Esophagus muscularis mucosa (tissue), 4 donors: ENCODE measurements at regions not wholly inside any gene's neighbourhood (a gene's known extent, or its start where the extent isn't known, plus 50 kb on each side); places are given as distances from the start of the nearest gene placed in this dataset.

Experiments
- DNase-seq: peaks from one replicate; pipeline ENCODE4 v3.0.0-alpha.2; 2017; ENCODE audit errors: extremely low spot score
- H3K27ac ChIP-seq, 4 donors: fragments of 200-600 bp; sonication (generic); replicated peaks in 1 of 4; 1 replicate in 3 of 4; 2 replicates in 1 of 4; pipeline ENCODE4 v1.5.1; 2016 to 2019; ENCODE audit warnings: mild to moderate bottlenecking in 1 of 4
- H3K27me3 ChIP-seq, 4 donors: fragments of 200-600 bp; sonication (generic); one replicate each; pipeline versions ENCODE4 v1.5.1 to v1.6.0; 2016 to 2019
- H3K36me3 ChIP-seq, 4 donors: fragments of 200-600 bp; sonication (generic); one replicate each; pipeline ENCODE4 v1.5.1; 2016 to 2019
- H3K4me1 ChIP-seq, 4 donors: fragments of 200-600 bp; sonication (generic); one replicate each; pipeline ENCODE4 v1.5.1; 2016 to 2019
- H3K4me3 ChIP-seq, 4 donors: fragments of 200-600 bp; sonication (generic); 1 replicate in 2 of 4; 2 replicates in 2 of 4; pipeline ENCODE4 v1.5.1; 2016 to 2019; ENCODE audit warnings: mild to moderate bottlenecking in 4 of 4, moderate library complexity in 1 of 4
- H3K9me3 ChIP-seq, 4 donors: fragments of 200-600 bp; sonication (generic); 1 replicate in 3 of 4; 2 replicates in 1 of 4; pipeline ENCODE4 v1.5.1; 2016 to 2019
- CTCF ChIP-seq, 3 experiments: fragments of 200-600 bp in 2 of 3; fragments of 450-650 bp in 1 of 3; sonication (generic) in 2 of 3; IDR thresholded peaks; one replicate each; pipeline ENCODE4 v1.5.1; 2017 to 2019; ENCODE audit warnings: antibody characterized with exemption in 3 of 3, mild to moderate bottlenecking in 2 of 3, moderate library complexity in 1 of 3
- EP300 ChIP-seq: sonication (generic); formaldehyde crosslinking; IDR thresholded peaks from one replicate; pipeline ENCODE4 v1.6.1; 2017; ENCODE audit warnings: antibody characterized with exemption
- POLR2A ChIP-seq: fragments of 450-650 bp; IDR thresholded peaks from one replicate; pipeline ENCODE4 v1.6.1; 2017; ENCODE audit warnings: antibody characterized with exemption, moderate library complexity, mild to moderate bottlenecking, low read depth
- POLR2AphosphoS5 ChIP-seq, 2 donors: sonication (generic); formaldehyde crosslinking; IDR thresholded peaks; one replicate each; pipeline ENCODE4 v1.6.1; 2017; ENCODE audit warnings: antibody characterized with exemption in 2 of 2
- WGBS: methylation state at CpG from one replicate; pipeline ENCODE4 v1.1.5; 2018; 5-methylcytosine and 5-hydroxymethylcytosine counted together
- intact Hi-C: fragments of 100-400 bp; cut with DNase I; formaldehyde crosslinking; loops from one replicate; pipeline ENCODE4 v1.15.1; 2023

GRCh38 chr2:145076085-145076484 is 556.2 kb upstream of the ZEB2 start:
- WGBS = 95% methylated on average over 1 of the region's 1 CpG

GRCh38 chr2:145075454-145076062 is 555.6 kb upstream of the ZEB2 start:
- no peak for DNase-seq
- TF ChIP-seq EP300 = no peak
- TF ChIP-seq POLR2A = no peak
- no peak for TF ChIP-seq CTCF (IDR thresholded peaks at IDR 0.05)
- TF ChIP-seq POLR2AphosphoS5 (IDR thresholded peaks at IDR 0.05) = no peak
- no peaks in the 10 kb centered on the region for H3K36me3 ChIP-seq
- H3K4me1 ChIP-seq = no peaks in the 10 kb centered on the region
- H3K27ac ChIP-seq = no peak overlapping the region
- no peaks in the 10 kb centered on the region for H3K27me3 ChIP-seq
- H3K4me3 ChIP-seq = no peak overlapping the region
- no peaks in the 10 kb centered on the region for H3K9me3 ChIP-seq
- intact Hi-C loops = no loop called here
- WGBS = 85% methylated on average over 1 of the region's 1 CpG

More at GRCh38 chr2:145076085-145076484, 556.2 kb upstream of the ZEB2 start:
- TF ChIP-seq POLR2A (no peak), EP300 (no peak), POLR2AphosphoS5 (IDR thresholded peaks at IDR 0.05) (no peak), CTCF (IDR thresholded peaks at IDR 0.05) (no peak)
- Histone ChIP-seq H3K27ac (no peak overlapping the region), H3K36me3 (no peaks in the 10 kb centered on the region), H3K4me1 (no peaks in the 10 kb centered on the region), H3K9me3 (no peaks in the 10 kb centered on the region), H3K27me3 (no peaks in the 10 kb centered on the region), H3K4me3 (no peak overlapping the region)
- intact Hi-C loops = no loop called here
- DNase-seq = no peak

- TF ChIP-seq POLR2AphosphoS5 (IDR thresholded peaks at IDR 0.05) = no peak
- TF ChIP-seq POLR2A = no peak
- TF ChIP-seq EP300 = no peak
- no peak for TF ChIP-seq CTCF (IDR thresholded peaks at IDR 0.05)
- intact Hi-C loops = no loop called here
- peaks cover 0 to 11% (median under 1%) of the 10 kb centered on the region in 4 donors for H3K4me1 ChIP-seq
- no peak for DNase-seq
- no peaks in the 10 kb centered on the region for H3K36me3 ChIP-seq
- H3K27ac ChIP-seq = no peak overlapping the region
- no peaks in the 10 kb centered on the region for H3K9me3 ChIP-seq
- no peak overlapping the region for H3K4me3 ChIP-seq
- H3K27me3 ChIP-seq = no peaks in the 10 kb centered on the region
These were observed 550.8 kb upstream of the ZEB2 start for GRCh38 chr2:145070703-145071102.

- Histone ChIP-seq H3K27ac (no peak overlapping the region), H3K9me3 (no peaks in the 10 kb centered on the region), H3K36me3 (no peaks in the 10 kb centered on the region), H3K4me3 (no peak overlapping the region), H3K27me3 (no peaks in the 10 kb centered on the region), H3K4me1 (peaks cover 5 to 13% (median 6%) of the 10 kb centered on the region in 4 donors)
- 80% methylated on average over 2 of the region's 2 CpGs for WGBS
- DNase-seq = no peak
- intact Hi-C loops = no loop called here
- TF ChIP-seq POLR2AphosphoS5 (IDR thresholded peaks at IDR 0.05) (no peak), EP300 (no peak), POLR2A (no peak), CTCF (IDR thresholded peaks at IDR 0.05) (no peak)
These were observed 548.6 kb upstream of the ZEB2 start for GRCh38 chr2:145068509-145068908.

GRCh38 chr2:145067549-145068030 is 547.7 kb upstream of the ZEB2 start:
- peaks cover 5 to 13% (median 6%) of the 10 kb centered on the region in 4 donors for H3K4me1 ChIP-seq
- DNase-seq = no peak
- no peaks in the 10 kb centered on the region for H3K27me3 ChIP-seq
- WGBS = 85% methylated on average over 6 of the region's 6 CpGs
- no peaks in the 10 kb centered on the region for H3K9me3 ChIP-seq
- intact Hi-C loops = no loop called here
- TF ChIP-seq CTCF (IDR thresholded peaks at IDR 0.05) (no peak), POLR2AphosphoS5 (IDR thresholded peaks at IDR 0.05) (no peak), POLR2A (no peak), EP300 (no peak)
- no peak overlapping the region for H3K4me3 ChIP-seq
- H3K27ac ChIP-seq = peak overlapping the region in 1 of 4 donors; percentile 77
- H3K36me3 ChIP-seq = no peaks in the 10 kb centered on the region
